H1 (cell line): ENCODE measurements at regions not wholly inside any gene's neighbourhood (a gene's known extent, or its start where the extent isn't known, plus 50 kb on each side); places are given as distances from the start of the nearest gene placed in this dataset.

Experiments used
- CTCF ChIA-PET: fragments of 300-600 bp; sonication (Branson Sonifier 250); formaldehyde crosslinking; loops from one replicate; lab custom pipeline; 2021; ENCODE audit not compliant: partially characterized antibody; lab: Charles Lee
- POLR2A ChIA-PET: fragments of 300-600 bp; sonication (Branson Sonifier 250); formaldehyde crosslinking; loops from one replicate; lab custom pipeline; 2021; ENCODE audit warnings: inconsistent platforms; ENCODE audit not compliant: partially characterized antibody; lab: Charles Lee
- DNase-seq, 2 experiments: peaks; one replicate each; pipeline versions ENCODE4 v3.0.0 to v3.0.0-alpha.2; 2010 to 2022; ENCODE audit warnings: low spot score in 2 of 2, low read depth in 1 of 2, mixed read lengths in 1 of 2
- FAIRE-seq: peaks from 2 replicates; lab custom pipeline; 2011; peaks lifted over from hg19 to GRCh38; lab: Jason Lieb, UNC
- H2AFZ ChIP-seq: 2 replicates; pipeline ENCODE4 v1.8.1; 2012; ENCODE audit warnings: low read length, inconsistent platforms
- H2AK5ac ChIP-seq: 2 replicates; pipeline ENCODE4 v1.6.1; 2013; ENCODE audit warnings: low read depth, low read length
- H2BK120ac ChIP-seq: replicated peaks from 2 replicates; pipeline ENCODE3; 2013; ENCODE audit warnings: low read depth, low read length, inconsistent platforms
- H2BK12ac ChIP-seq: 2 replicates; pipeline ENCODE4 v1.6.1; 2013; ENCODE audit warnings: low read depth, low read length
- H2BK15ac ChIP-seq: 2 replicates; pipeline ENCODE4 v1.6.1; 2013; ENCODE audit warnings: low read length
- H2BK20ac ChIP-seq: 2 replicates; pipeline ENCODE4 v1.6.1; 2013; ENCODE audit warnings: low read length
- H2BK5ac ChIP-seq: 2 replicates; pipeline ENCODE4 v1.6.1; 2013; ENCODE audit warnings: low read depth, low read length
- H3K14ac ChIP-seq: 2 replicates; pipeline ENCODE4 v1.6.1; 2013; ENCODE audit warnings: inconsistent platforms; ENCODE audit not compliant: insufficient read length
- H3K18ac ChIP-seq: 2 replicates; pipeline ENCODE4 v1.6.1; 2013; ENCODE audit warnings: low read length; ENCODE audit errors: extremely low read depth
- H3K23ac ChIP-seq: 2 replicates; pipeline ENCODE4 v1.6.1; 2013; ENCODE audit warnings: inconsistent platforms; ENCODE audit not compliant: insufficient read length
- H3K23me2 ChIP-seq: 2 replicates; pipeline ENCODE4 v1.6.1; 2013; ENCODE audit warnings: low read depth, low read length
- H3K27ac ChIP-seq: 2 replicates; pipeline ENCODE4 v1.6.1; 2011; ENCODE audit warnings: low read depth, low read length, inconsistent platforms
- H3K27me3 ChIP-seq, 4 experiments: replicated peaks in 1 of 4; 1 replicate in 1 of 4; 2 replicates in 3 of 4; pipeline versions ENCODE4 v1.6.1 to v1.8.1; 2011 to 2013; ENCODE audit warnings: low read length in 3 of 4, mild to moderate bottlenecking in 3 of 4, inconsistent platforms in 2 of 4, mixed read lengths in 2 of 4, moderate library complexity in 1 of 4; ENCODE audit not compliant: control insufficient read depth in 3 of 4, insufficient read depth in 3 of 4; ENCODE audit errors: extremely low read depth in 1 of 4
- H3K36me3 ChIP-seq, 4 experiments: 2 replicates each; pipeline versions ENCODE4 v1.6.1 to v1.8.1; 2011 to 2013; ENCODE audit warnings: mild to moderate bottlenecking in 4 of 4, low read length in 3 of 4, moderate library complexity in 2 of 4, control low read depth in 1 of 4, inconsistent platforms in 1 of 4; ENCODE audit not compliant: insufficient read depth in 4 of 4, control insufficient read depth in 2 of 4
- H3K4ac ChIP-seq: replicated peaks from 2 replicates; pipeline ENCODE3; 2013; ENCODE audit warnings: low read length, low read depth, mixed read lengths, inconsistent platforms; ENCODE audit not compliant: insufficient read length
- H3K4me1 ChIP-seq, 4 experiments: replicated peaks in 1 of 4; 1 replicate in 1 of 4; 2 replicates in 3 of 4; pipeline versions ENCODE4 v1.6.1 to v1.8.1; 2011 to 2013; ENCODE audit warnings: low read length in 3 of 4, inconsistent platforms in 2 of 4, mixed read lengths in 1 of 4; ENCODE audit not compliant: insufficient read depth in 4 of 4, control insufficient read depth in 3 of 4
- H3K4me2 ChIP-seq, 2 experiments: 2 replicates each; pipeline versions ENCODE4 v1.6.1 to v1.8.1; 2011 to 2013; ENCODE audit warnings: low read depth in 2 of 2, low read length in 2 of 2, control low read depth in 1 of 2, inconsistent platforms in 1 of 2, mild to moderate bottlenecking in 1 of 2; ENCODE audit not compliant: insufficient read depth in 1 of 2
- H3K4me3 ChIP-seq, 4 experiments: fragments of 200-600, 300-600 bp in 1 of 4; sonication (generic), shearing (Covaris generic), sonication (Bioruptor Twin) in 1 of 4; 2 replicates each; pipeline versions ENCODE4 v1.5.1 to v1.8.1; 2011 to 2016; ENCODE audit warnings: low read length in 4 of 4, low read depth in 3 of 4, control low read depth in 2 of 4, inconsistent platforms in 2 of 4, mild to moderate bottlenecking in 2 of 4, mixed read lengths in 1 of 4, moderate library complexity in 1 of 4; ENCODE audit not compliant: insufficient read depth in 2 of 4; ENCODE audit errors: extremely low read depth in 1 of 4
- H3K56ac ChIP-seq: replicated peaks from 2 replicates; pipeline ENCODE3; 2013; ENCODE audit warnings: low read depth, mild to moderate bottlenecking, mixed read lengths, low read length, inconsistent platforms; ENCODE audit not compliant: insufficient read length
- H3K79me1 ChIP-seq: 2 replicates; pipeline ENCODE4 v1.6.1; 2013; ENCODE audit warnings: low read depth, low read length, control low read depth
- H3K79me2 ChIP-seq, 2 experiments: 2 replicates each; pipeline versions ENCODE4 v1.6.1 to v1.8.1; 2012 to 2013; ENCODE audit warnings: low read length in 2 of 2, mild to moderate bottlenecking in 2 of 2, inconsistent platforms in 1 of 2; ENCODE audit not compliant: insufficient read depth in 2 of 2, control insufficient read depth in 1 of 2
- H3K9ac ChIP-seq, 4 experiments: replicated peaks in 1 of 4; 1 replicate in 1 of 4; 2 replicates in 3 of 4; pipeline versions ENCODE4 v1.6.1 to v1.8.1; 2011 to 2013; ENCODE audit warnings: low read depth in 3 of 4, low read length in 3 of 4, control low read depth in 2 of 4, mild to moderate bottlenecking in 2 of 4, moderate library complexity in 2 of 4, inconsistent platforms in 1 of 4; ENCODE audit errors: extremely low read depth in 1 of 4
- H3K9me3 ChIP-seq, 2 experiments: 2 replicates each; pipeline versions ENCODE4 v1.6.1 to v1.8.1; 2012 to 2013; ENCODE audit warnings: mild to moderate bottlenecking in 2 of 2, moderate library complexity in 2 of 2, control low read depth in 1 of 2, inconsistent platforms in 1 of 2, low read depth in 1 of 2, low read length in 1 of 2, mixed read lengths in 1 of 2; ENCODE audit not compliant: insufficient read depth in 2 of 2
- H4K20me1 ChIP-seq, 2 experiments: replicated peaks in 1 of 2; 2 replicates each; pipeline versions ENCODE3 to v1.8.1; 2011 to 2013; ENCODE audit warnings: inconsistent platforms in 2 of 2, low read length in 2 of 2, mild to moderate bottlenecking in 1 of 2; ENCODE audit not compliant: insufficient read depth in 2 of 2, control insufficient read depth in 1 of 2
- H4K5ac ChIP-seq: 2 replicates; pipeline ENCODE4 v1.6.1; 2013; ENCODE audit warnings: low read length, low read depth, mixed read lengths, inconsistent platforms; ENCODE audit not compliant: insufficient read length
- H4K8ac ChIP-seq: 2 replicates; pipeline ENCODE4 v1.8.0; 2013; ENCODE audit warnings: mild to moderate bottlenecking, moderate library complexity, low read length, inconsistent platforms; ENCODE audit not compliant: insufficient read depth; ENCODE audit errors: extremely low read depth
- H4K91ac ChIP-seq: replicated peaks from 2 replicates; pipeline ENCODE3; 2013; ENCODE audit warnings: low read length, mixed read lengths, inconsistent platforms; ENCODE audit not compliant: insufficient read length
- EP300 ChIP-seq, 2 experiments: IDR thresholded peaks; 1 replicate in 1 of 2; 2 replicates in 1 of 2; pipeline ENCODE4 v1.6.1; 2011 to 2012; ENCODE audit warnings: low read depth in 2 of 2, low read length in 2 of 2, mild to moderate bottlenecking in 2 of 2, borderline replicate concordance in 1 of 2, inconsistent platforms in 1 of 2, moderate library complexity in 1 of 2
- SIN3A ChIP-seq, 2 experiments: IDR thresholded peaks in 1 of 2; conservative IDR thresholded peaks in 1 of 2; 2 replicates each; pipeline ENCODE4 v1.6.1; 2011 to 2012; ENCODE audit warnings: low read length in 2 of 2, improper control_type of control experiment in 1 of 2, low read depth in 1 of 2, mild to moderate bottlenecking in 1 of 2
- SP4 ChIP-seq: IDR thresholded peaks from 2 replicates; pipeline ENCODE4 v1.6.1; 2012; ENCODE audit warnings: low read length, inconsistent platforms
- whole genome bisulfite sequencing, 2 experiments: shearing (Covaris generic) in 1 of 2; methylation state at CpG; one replicate each; pipeline versions ENCODE4 v1.1.6 to v1.1.7; 2013 to 2015; ENCODE audit warnings: low lambda C conversion rate in 2 of 2, mixed read lengths in 2 of 2, inconsistent platforms in 1 of 2, low coverage in 1 of 2, missing lambda C conversion rate in 1 of 2; ENCODE audit not compliant: insufficient replicate concordance in 2 of 2, insufficient coverage in 1 of 2, insufficient read length in 1 of 2; ENCODE audit errors: extremely low coverage in 1 of 2, missing lambda C conversion rate in 1 of 2; 5-methylcytosine and 5-hydroxymethylcytosine counted together

- TF ChIP-seq EP300 (IDR thresholded peaks at IDR 0.05; ENCODE audit: borderline replicate concordance in 1 of 2, low read depth in 2 of 2, low read length in 2 of 2) (no peak), SP4 (no peak), SIN3A (conservative IDR thresholded peaks at IDR 0.05 in 1 of 2, IDR thresholded peaks at IDR 0.05 in 1 of 2; ENCODE audit: low read depth in 1 of 2, low read length in 2 of 2) (no peak)
- TF ChIP-seq, all 59 proteins: peak for 0
- no peak overlapping the region for H4K8ac ChIP-seq
- no peak for FAIRE-seq
- H4K5ac ChIP-seq: no peak overlapping the region
- no peak overlapping the region for H3K18ac ChIP-seq
- no peaks in the 10 kb centered on the region for H3K36me3 ChIP-seq
- H3K9ac ChIP-seq: no peak overlapping the region
- no peak overlapping the region for H2BK12ac ChIP-seq
- no peak overlapping the region for H2AFZ ChIP-seq
- no peak overlapping the region for H3K14ac ChIP-seq
- H3K9me3 ChIP-seq: peaks cover 0 to 3% of the 10 kb centered on the region in 2 experiments; a peak in 3 of 4 replicates
- no peak overlapping the region for H3K4me3 ChIP-seq
- POLR2A ChIA-PET: no interaction called here
- no peak overlapping the region for H3K23ac ChIP-seq
- H2BK20ac ChIP-seq: no peak overlapping the region
- CTCF ChIA-PET: interaction anchor here (0.7 to 1.9 kb wide), 9 partner anchors 9 to 935 kb away, joined by 3 to 8 read pairs (median 5); no protein-coding TSS in a partner anchor
- H3K27me3 ChIP-seq: no peaks in the 10 kb centered on the region; a peak in 1 of 7 replicates
- no peak overlapping the region for H2AK5ac ChIP-seq
- no peaks in the 10 kb centered on the region for H3K23me2 ChIP-seq
- H3K56ac ChIP-seq: no peak overlapping the region
- no peaks in the 10 kb centered on the region for H3K79me1 ChIP-seq
- no peak overlapping the region for H3K27ac ChIP-seq
- no peak for DNase-seq
- no peak overlapping the region for H4K91ac ChIP-seq
- 84% methylated on average over 6 of the region's 6 CpGs; no CpG with 5 or more reads in 1 of the 2 experiments for WGBS, 2 experiments
- H3K4ac ChIP-seq: no peak overlapping the region
- H2BK120ac ChIP-seq: no peak overlapping the region
- no peak overlapping the region for H3K4me2 ChIP-seq
- no peaks in the 10 kb centered on the region for H3K4me1 ChIP-seq
- H2BK5ac ChIP-seq: no peak overlapping the region
- no peak overlapping the region for H2BK15ac ChIP-seq
- H3K79me2 ChIP-seq: no peaks in the 10 kb centered on the region
- H4K20me1 ChIP-seq: no peaks in the 10 kb centered on the region
Observed at GRCh38 chr9:16128003-16128402, 575.2 kb downstream of the CCDC171 start.
